ENCODE measurements at regions not wholly inside any gene's neighbourhood (a gene's known extent, or its start where the extent isn't known, plus 50 kb on each side); places are given as distances from the start of the nearest gene placed in this dataset.

GRCh38 chr9:88274078-88274477 is 114.2 kb upstream of the SPIN1 start:
- Mint-ChIP-seq H3K27ac (ENCODE audit: unreplicated experiment) (no peak overlapping the region), H3K4me3 (ENCODE audit: unreplicated experiment) (no peak overlapping the region), H3K27me3 (ENCODE audit: insufficient read depth, unreplicated experiment) (no peaks in the 10 kb centered on the region), H3K9me3 (ENCODE audit: unreplicated experiment) (no peaks in the 10 kb centered on the region), H3K36me3 (ENCODE audit: insufficient read depth, unreplicated experiment) (peaks cover 5% of the 10 kb centered on the region), H3K4me1 (ENCODE audit: low read depth, unreplicated experiment) (no peaks in the 10 kb centered on the region)
- ChIA-PET CTCF (no interaction called here), POLR2A (no interaction called here)
- Histone ChIP-seq H3K36me3 (ENCODE audit: control insufficient read depth, insufficient read depth, low read length) (no peaks in the 10 kb centered on the region), H3K4me3 (ENCODE audit: low read depth, low read length) (no peak overlapping the region), H3K9me3 (no peaks in the 10 kb centered on the region), H3K4me1 (0 out of 2 replicates have a peak, but pooled peaks cover 4% of the 10 kb centered on the region), H3K27me3 (replicated peaks; ENCODE audit: control insufficient read depth, insufficient read depth, low read length) (no peaks in the 10 kb centered on the region)
- DNase-seq = no peak
- BruUV-seq (replicated peaks) = no TSS peak
- TF ChIP-seq CTCF (IDR thresholded peaks at IDR 0.05; ENCODE audit: insufficient read depth in 1 of 2, low read depth in 1 of 2, low read length in 1 of 2, severe bottlenecking in 1 of 2, unreplicated experiment in 1 of 2) = no peak
- intact Hi-C loops (cut with micrococcal nuclease; ENCODE audit: unreplicated experiment) = no loop called here

GRCh38 chr9:88272986-88273385 is 115.3 kb upstream of the SPIN1 start:
- Mint-ChIP-seq H3K4me3 (ENCODE audit: unreplicated experiment) (no peak overlapping the region), H3K36me3 (ENCODE audit: insufficient read depth, unreplicated experiment) (peaks cover 5% of the 10 kb centered on the region), H3K9me3 (ENCODE audit: unreplicated experiment) (no peaks in the 10 kb centered on the region), H3K27ac (ENCODE audit: unreplicated experiment) (no peak overlapping the region), H3K4me1 (ENCODE audit: low read depth, unreplicated experiment) (no peaks in the 10 kb centered on the region), H3K27me3 (ENCODE audit: insufficient read depth, unreplicated experiment) (no peaks in the 10 kb centered on the region)
- ChIA-PET CTCF (no interaction called here), POLR2A (no interaction called here)
- DNase-seq = no peak
- Histone ChIP-seq H3K4me1 (0 out of 2 replicates have a peak, but pooled peaks cover 4% of the 10 kb centered on the region), H3K36me3 (ENCODE audit: control insufficient read depth, insufficient read depth, low read length) (no peaks in the 10 kb centered on the region), H3K27me3 (replicated peaks; ENCODE audit: control insufficient read depth, insufficient read depth, low read length) (no peaks in the 10 kb centered on the region), H3K9me3 (no peaks in the 10 kb centered on the region), H3K4me3 (ENCODE audit: low read depth, low read length) (no peak overlapping the region)
- TF ChIP-seq CTCF (IDR thresholded peaks at IDR 0.05; ENCODE audit: insufficient read depth in 1 of 2, low read depth in 1 of 2, low read length in 1 of 2, severe bottlenecking in 1 of 2, unreplicated experiment in 1 of 2) = no peak
- no TSS peak for BruUV-seq (replicated peaks)
- intact Hi-C loops (cut with micrococcal nuclease; ENCODE audit: unreplicated experiment) = no loop called here

- ChIA-PET CTCF (no interaction called here), POLR2A (no interaction called here)
- H3K27me3 Mint-ChIP-seq (ENCODE audit: insufficient read depth, unreplicated experiment) = no peaks in the 10 kb centered on the region
- no peaks in the 10 kb centered on the region for H3K4me1 Mint-ChIP-seq (ENCODE audit: low read depth, unreplicated experiment)
- peaks cover 5% of the 10 kb centered on the region for H3K36me3 Mint-ChIP-seq (ENCODE audit: insufficient read depth, unreplicated experiment)
- no peak overlapping the region for H3K27ac Mint-ChIP-seq (ENCODE audit: unreplicated experiment)
- Histone ChIP-seq H3K4me3 (ENCODE audit: low read depth, low read length) (no peak overlapping the region), H3K27me3 (replicated peaks; ENCODE audit: control insufficient read depth, insufficient read depth, low read length) (no peaks in the 10 kb centered on the region), H3K9me3 (no peaks in the 10 kb centered on the region), H3K36me3 (ENCODE audit: control insufficient read depth, insufficient read depth, low read length) (no peaks in the 10 kb centered on the region), H3K4me1 (0 out of 2 replicates have a peak, but pooled peaks cover 4% of the 10 kb centered on the region)
- no peak for TF ChIP-seq CTCF (IDR thresholded peaks at IDR 0.05; ENCODE audit: insufficient read depth in 1 of 2, low read depth in 1 of 2, low read length in 1 of 2, severe bottlenecking in 1 of 2, unreplicated experiment in 1 of 2)
- no TSS peak for BruUV-seq (replicated peaks)
- no peaks in the 10 kb centered on the region for H3K9me3 Mint-ChIP-seq (ENCODE audit: unreplicated experiment)
- DNase-seq = no peak
- no peak overlapping the region for H3K4me3 Mint-ChIP-seq (ENCODE audit: unreplicated experiment)
- intact Hi-C loops (cut with micrococcal nuclease; ENCODE audit: unreplicated experiment) = no loop called here
Observed at GRCh38 chr9:88270413-88270812, 117.8 kb upstream of the SPIN1 start.
